ENCODE measurements at regions not wholly inside any gene's neighbourhood (a gene's known extent, or its start where the extent isn't known, plus 50 kb on each side); places are given as distances from the start of the nearest gene placed in this dataset.
A peak's percentile ranks its signal among the peaks of the same experiment; 100 is the strongest.
"Not testable (repeated sequence)": the region's sequence is repeated elsewhere in the genome, so short reads cannot be mapped to it uniquely, and the experiment has no call there.

GRCh38 chr18:961644-962355 is 57.1 kb downstream of the ADCYAP1 start:
- DNase-seq (ENCODE audit: extremely low read depth, low read depth): peak; percentile 11
- TF ChIP-seq, protein P1, sequence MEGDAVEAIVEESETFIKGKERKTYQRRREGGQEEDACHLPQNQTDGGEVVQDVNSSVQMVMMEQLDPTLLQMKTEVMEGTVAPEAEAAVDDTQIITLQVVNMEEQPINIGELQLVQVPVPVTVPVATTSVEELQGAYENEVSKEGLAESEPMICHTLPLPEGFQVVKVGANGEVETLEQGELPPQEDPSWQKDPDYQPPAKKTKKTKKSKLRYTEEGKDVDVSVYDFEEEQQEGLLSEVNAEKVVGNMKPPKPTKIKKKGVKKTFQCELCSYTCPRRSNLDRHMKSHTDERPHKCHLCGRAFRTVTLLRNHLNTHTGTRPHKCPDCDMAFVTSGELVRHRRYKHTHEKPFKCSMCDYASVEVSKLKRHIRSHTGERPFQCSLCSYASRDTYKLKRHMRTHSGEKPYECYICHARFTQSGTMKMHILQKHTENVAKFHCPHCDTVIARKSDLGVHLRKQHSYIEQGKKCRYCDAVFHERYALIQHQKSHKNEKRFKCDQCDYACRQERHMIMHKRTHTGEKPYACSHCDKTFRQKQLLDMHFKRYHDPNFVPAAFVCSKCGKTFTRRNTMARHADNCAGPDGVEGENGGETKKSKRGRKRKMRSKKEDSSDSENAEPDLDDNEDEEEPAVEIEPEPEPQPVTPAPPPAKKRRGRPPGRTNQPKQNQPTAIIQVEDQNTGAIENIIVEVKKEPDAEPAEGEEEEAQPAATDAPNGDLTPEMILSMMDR (IDR thresholded peaks at IDR 0.05; ENCODE audit: low read depth, low read length): peak; percentile 87

GRCh38 chr18:963276-963675 is 58.6 kb downstream of the ADCYAP1 start:
- no peak for DNase-seq (ENCODE audit: extremely low read depth, low read depth)

DNA sequence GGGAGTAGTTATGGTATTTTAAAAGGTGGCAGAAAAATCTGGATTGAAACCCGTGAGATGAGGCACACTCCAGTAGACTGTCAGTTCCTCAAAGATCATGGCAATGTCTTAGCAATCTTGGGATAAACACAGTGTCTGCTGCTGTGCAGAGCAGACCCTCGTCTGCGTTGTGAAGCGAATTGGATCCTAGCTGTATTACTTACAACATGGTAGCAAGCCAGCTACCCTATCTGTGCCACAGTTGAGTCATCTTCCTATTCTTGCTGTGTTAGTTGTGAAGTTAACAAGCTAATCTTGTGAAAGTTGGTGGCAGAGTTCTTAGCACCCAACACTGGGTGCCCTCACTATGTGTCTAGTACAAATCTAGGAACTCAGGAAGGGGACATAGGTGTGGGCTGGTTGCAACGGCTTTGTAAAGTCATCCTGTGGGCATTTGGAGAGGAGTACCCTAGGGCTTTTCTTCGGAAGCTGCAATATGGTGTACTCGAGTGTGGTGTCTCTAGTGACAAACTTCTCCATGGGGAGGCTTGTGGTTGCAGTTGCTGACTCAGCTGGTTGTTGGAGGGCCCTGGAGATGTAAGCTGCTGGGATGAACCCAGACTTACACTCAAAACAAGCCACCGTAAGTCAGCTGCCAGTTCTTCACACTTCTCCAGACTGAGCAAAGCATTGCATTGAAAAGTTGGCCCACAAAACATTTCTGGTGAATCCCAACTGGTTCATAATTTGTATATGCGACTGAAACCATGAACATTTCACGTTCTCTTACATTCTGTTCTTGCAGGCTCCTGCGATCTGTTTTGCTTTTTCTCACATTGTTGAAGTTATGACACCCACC is 61.5 kb downstream of the ADCYAP1 start:
- no peak for DNase-seq (ENCODE audit: extremely low read depth, low read depth)

More at GRCh38 chr18:963276-963675, 58.6 kb downstream of the ADCYAP1 start:
- TF ChIP-seq, protein P1 (IDR thresholded peaks at IDR 0.05; ENCODE audit: low read depth, low read length): no peak

GRCh38 chr18:966759-967576 is 62.3 kb downstream of the ADCYAP1 start:
- no peak for DNase-seq (ENCODE audit: extremely low read depth, low read depth)
- TF ChIP-seq, protein P1 (IDR thresholded peaks at IDR 0.05; ENCODE audit: low read depth, low read length): no peak

More for the DNA sequence above, 61.5 kb downstream of the ADCYAP1 start:
- TF ChIP-seq, protein P1 (IDR thresholded peaks at IDR 0.05; ENCODE audit: low read depth, low read length): no peak

- not testable (repeated sequence) for DNase-seq (ENCODE audit: extremely low read depth, low read depth)
Observed at GRCh38 chr18:968910-969309, 64.2 kb downstream of the ADCYAP1 start.

DNA sequence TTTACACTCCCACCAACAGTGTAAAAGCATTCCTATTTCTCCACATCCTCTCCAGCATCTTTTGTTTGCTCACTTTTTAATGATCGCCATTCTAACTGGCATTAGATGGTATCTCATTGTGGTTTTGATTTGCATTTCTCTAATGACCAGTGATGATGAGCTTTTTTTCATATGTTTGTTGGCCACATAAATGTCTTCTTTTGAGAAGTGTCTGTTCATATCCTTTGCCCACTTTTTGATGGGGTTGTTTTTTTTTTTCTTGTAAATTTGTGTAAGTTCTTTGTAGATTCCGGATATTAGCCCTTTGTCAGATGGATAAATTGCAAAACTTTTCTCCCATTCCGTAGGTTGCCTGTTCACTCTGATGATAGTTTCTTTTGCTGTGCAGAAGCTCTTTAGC is 64.6 kb downstream of the ADCYAP1 start:
- not testable (repeated sequence) for DNase-seq (ENCODE audit: extremely low read depth, low read depth)

- not testable (repeated sequence) for DNase-seq (ENCODE audit: extremely low read depth, low read depth)
Observed at GRCh38 chr18:974606-975005, 69.9 kb downstream of the ADCYAP1 start.

GRCh38 chr18:976393-977128 is 71.9 kb downstream of the ADCYAP1 start:
- not testable (repeated sequence) for DNase-seq (ENCODE audit: extremely low read depth, low read depth)

DNA sequence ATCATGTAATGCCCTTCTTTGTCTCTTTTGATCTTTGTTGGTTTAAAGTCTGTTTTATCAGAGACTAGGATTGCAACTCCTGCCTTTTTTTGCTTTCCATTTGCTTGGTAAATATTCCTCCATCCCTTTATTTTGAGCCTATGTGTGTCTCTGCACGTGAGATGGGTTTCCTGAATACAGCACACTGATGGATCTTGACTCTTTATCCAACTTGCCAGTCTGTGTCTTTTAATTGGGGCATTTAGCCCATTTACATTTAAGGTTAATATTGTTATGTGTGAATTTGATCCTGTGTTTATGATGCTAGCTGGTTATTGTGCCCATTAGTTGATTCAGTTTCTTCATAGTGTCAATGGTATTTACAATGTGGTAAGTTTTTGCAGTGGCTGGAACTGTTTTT is 72.7 kb downstream of the ADCYAP1 start:
- not testable (repeated sequence) for DNase-seq (ENCODE audit: extremely low read depth, low read depth)

DNA sequence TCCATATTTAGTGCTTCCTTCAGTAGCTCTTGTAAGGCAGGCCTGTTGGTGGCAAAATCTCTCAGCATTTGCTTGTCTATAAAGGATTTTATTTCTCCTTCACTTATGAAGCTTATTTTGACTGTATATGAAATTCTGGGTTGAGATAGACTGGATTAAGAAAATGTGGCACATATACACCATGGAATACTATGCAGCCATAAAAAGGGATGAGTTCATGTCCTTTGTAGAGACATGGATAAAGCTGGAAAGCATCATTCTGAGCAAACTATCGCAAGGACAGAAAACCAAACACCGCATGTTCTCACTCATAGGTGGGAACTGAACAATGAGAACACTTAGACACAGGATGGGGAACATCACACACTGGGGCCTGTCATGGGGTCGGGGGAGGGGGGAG is 73.1 kb downstream of the ADCYAP1 start:
- DNase-seq (ENCODE audit: extremely low read depth, low read depth): not testable (repeated sequence)

All from AG09319 (cell line).